ENCODE measurements at regions not wholly inside any gene's neighbourhood (a gene's known extent, or its start where the extent isn't known, plus 50 kb on each side); places are given as distances from the start of the nearest gene placed in this dataset.

GRCh38 chr9:7965063-7965462, 165.5 kb upstream of the DMAC1 start:
- in situ Hi-C loops (cut with HindIII; ENCODE audit: low pct_unique_long_range_greater_than_20kb, low sequenced_read_pairs) (no loop called here), intact Hi-C loops (cut with micrococcal nuclease; ENCODE audit: unreplicated experiment) (no loop called here)
- Histone ChIP-seq H3K4me1 (ENCODE audit: control insufficient read depth, insufficient read depth, low read length) (no peaks in the 10 kb centered on the region), H3K36me3 (ENCODE audit: control insufficient read depth, insufficient read depth, low read length) (no peaks in the 10 kb centered on the region), H3K27ac (ENCODE audit: low read length) (no peak overlapping the region), H3K4me3 (ENCODE audit: low read depth in 2 of 2, low read length in 2 of 2) (no peak overlapping the region), H3K27me3 (ENCODE audit: control insufficient read depth, insufficient read depth, low read length) (no peaks in the 10 kb centered on the region), H3K9me3 (ENCODE audit: control insufficient read depth, insufficient read depth, low read depth, low read length) (no peaks in the 10 kb centered on the region)
- no peak for DNase-seq (ENCODE audit: low read depth, low spot score)
- BruUV-seq (replicated peaks) = no TSS peak
- POLR2A ChIA-PET = no interaction called here
- CTCF ChIA-PET = no interaction called here
- ATAC-seq = no peak
- TF ChIP-seq TCF7L2 (IDR thresholded peaks at IDR 0.05; ENCODE audit: low read depth, low read length) (no peak), REST (IDR thresholded peaks at IDR 0.05; ENCODE audit: insufficient read depth in 1 of 2, low read depth in 2 of 2, low read length in 1 of 2) (no peak), POLR2AphosphoS5 (IDR thresholded peaks at IDR 0.05; ENCODE audit: low read depth, low read length) (no peak), SIN3A (IDR thresholded peaks at IDR 0.05; ENCODE audit: borderline replicate concordance, insufficient read depth, low read depth, low read length) (no peak), CTCF (IDR thresholded peaks at IDR 0.05) (no peak)

- intact Hi-C loops (cut with micrococcal nuclease; ENCODE audit: unreplicated experiment) = no loop called here
- no peaks in the 10 kb centered on the region for H3K4me1 ChIP-seq (ENCODE audit: control insufficient read depth, insufficient read depth, low read length)
- no TSS peak for BruUV-seq (replicated peaks)
- ChIA-PET POLR2A (no interaction called here), CTCF (no interaction called here)
- DNase-seq (ENCODE audit: low read depth, low spot score) (no peak), ATAC-seq (no peak)
- H3K27me3 ChIP-seq (ENCODE audit: control insufficient read depth, insufficient read depth, low read length) = no peaks in the 10 kb centered on the region
- in situ Hi-C loops (cut with HindIII; ENCODE audit: low pct_unique_long_range_greater_than_20kb, low sequenced_read_pairs) = no loop called here
- no peaks in the 10 kb centered on the region for H3K9me3 ChIP-seq (ENCODE audit: control insufficient read depth, insufficient read depth, low read depth, low read length)
- no peaks in the 10 kb centered on the region for H3K36me3 ChIP-seq (ENCODE audit: control insufficient read depth, insufficient read depth, low read length)
- no peak overlapping the region for H3K4me3 ChIP-seq (ENCODE audit: low read depth in 2 of 2, low read length in 2 of 2)
- H3K27ac ChIP-seq (ENCODE audit: low read length) = no peak overlapping the region
- TF ChIP-seq REST (IDR thresholded peaks at IDR 0.05; ENCODE audit: insufficient read depth in 1 of 2, low read depth in 2 of 2, low read length in 1 of 2) (no peak), CTCF (IDR thresholded peaks at IDR 0.05) (no peak), SIN3A (IDR thresholded peaks at IDR 0.05; ENCODE audit: borderline replicate concordance, insufficient read depth, low read depth, low read length) (no peak), POLR2AphosphoS5 (IDR thresholded peaks at IDR 0.05; ENCODE audit: low read depth, low read length) (no peak), TCF7L2 (IDR thresholded peaks at IDR 0.05; ENCODE audit: low read depth, low read length) (no peak)
Observed at GRCh38 chr9:7963026-7963425, 163.4 kb upstream of the DMAC1 start.

Measured in Panc1 (cell line).